H9 (cell line): ENCODE measurements at regions not wholly inside any gene's neighbourhood (a gene's known extent, or its start where the extent isn't known, plus 50 kb on each side); places are given as distances from the start of the nearest gene placed in this dataset.

Source experiments
- DNase-seq: peaks from one replicate; pipeline ENCODE4 v3.0.0-alpha.2; 2017
- H2AFZ ChIP-seq: one replicate; pipeline ENCODE4 v1.6.1; 2013; ENCODE audit warnings: mild to moderate bottlenecking, low read length, control low read depth, moderate library complexity
- H2AK5ac ChIP-seq: 2 replicates; pipeline ENCODE4 v1.6.1; 2013; ENCODE audit warnings: low read length, control low read depth, mixed read lengths; ENCODE audit not compliant: insufficient read length
- H2BK120ac ChIP-seq: one replicate; pipeline ENCODE4 v1.6.1; 2013; ENCODE audit warnings: low read depth, mild to moderate bottlenecking, low read length, control low read depth, inconsistent platforms; ENCODE audit not compliant: poor library complexity, severe bottlenecking
- H2BK12ac ChIP-seq: 2 replicates; pipeline ENCODE4 v1.6.1; 2013; ENCODE audit warnings: low read length, control low read depth, mixed read lengths, low read depth; ENCODE audit not compliant: insufficient read length
- H2BK15ac ChIP-seq: 2 replicates; pipeline ENCODE4 v1.6.1; 2013; ENCODE audit warnings: low read depth, low read length, control low read depth
- H2BK20ac ChIP-seq: one replicate; pipeline ENCODE4 v1.6.1; 2013; ENCODE audit warnings: low read depth, mild to moderate bottlenecking, low read length, control low read depth, inconsistent platforms; ENCODE audit not compliant: poor library complexity, severe bottlenecking
- H2BK5ac ChIP-seq: 2 replicates; pipeline ENCODE4 v1.6.1; 2013; ENCODE audit warnings: low read length, control low read depth, mixed read lengths; ENCODE audit not compliant: insufficient read length
- H3K14ac ChIP-seq: 2 replicates; pipeline ENCODE4 v1.6.1; 2013; ENCODE audit warnings: low read length, control low read depth; ENCODE audit not compliant: insufficient read depth
- H3K18ac ChIP-seq: 2 replicates; pipeline ENCODE4 v1.6.1; 2013; ENCODE audit warnings: low read depth, mild to moderate bottlenecking, mixed read lengths, low read length, control low read depth; ENCODE audit not compliant: insufficient read length
- H3K23ac ChIP-seq: 2 replicates; pipeline ENCODE4 v1.6.1; 2013; ENCODE audit warnings: low read length, control low read depth, mixed read lengths, low read depth; ENCODE audit not compliant: insufficient read length
- H3K23me2 ChIP-seq: 2 replicates; pipeline ENCODE4 v1.6.1; 2013; ENCODE audit warnings: low read depth, mild to moderate bottlenecking, mixed read lengths, low read length, control low read depth; ENCODE audit not compliant: insufficient read length, poor library complexity, severe bottlenecking
- H3K27ac ChIP-seq: 2 replicates; pipeline ENCODE4 v1.5.1; 2013; ENCODE audit warnings: low read length, control low read depth, mixed read lengths, low read depth; ENCODE audit not compliant: insufficient read length
- H3K27me3 ChIP-seq: 2 replicates; pipeline ENCODE4 v1.6.1; 2013; ENCODE audit warnings: low read length, control low read depth, inconsistent platforms; ENCODE audit not compliant: insufficient read depth
- H3K4ac ChIP-seq: 2 replicates; pipeline ENCODE4 v1.6.1; 2013; ENCODE audit warnings: low read depth, mild to moderate bottlenecking, control low read depth, inconsistent platforms, low read length, moderate library complexity
- H3K4me1 ChIP-seq: 2 replicates; pipeline ENCODE4 v1.6.1; 2013; ENCODE audit warnings: low read length, control low read depth, inconsistent platforms; ENCODE audit not compliant: insufficient read depth
- H3K4me2 ChIP-seq: 2 replicates; pipeline ENCODE4 v1.6.1; 2013; ENCODE audit warnings: low read length, control low read depth, mixed read lengths; ENCODE audit not compliant: insufficient read length, insufficient read depth
- H3K56ac ChIP-seq: 2 replicates; pipeline ENCODE4 v1.6.1; 2013; ENCODE audit warnings: low read depth, mild to moderate bottlenecking, mixed read lengths, low read length, control low read depth; ENCODE audit not compliant: insufficient read length
- H3K79me1 ChIP-seq: 2 replicates; pipeline ENCODE4 v1.6.1; 2013; ENCODE audit warnings: low read depth, mild to moderate bottlenecking, moderate library complexity, low read length, control low read depth, inconsistent platforms; ENCODE audit not compliant: insufficient read depth, poor library complexity, severe bottlenecking
- H3K79me2 ChIP-seq: 2 replicates; pipeline ENCODE4 v1.6.1; 2013; ENCODE audit warnings: low read length, control low read depth, inconsistent platforms; ENCODE audit not compliant: insufficient read depth
- H3K9ac ChIP-seq: 2 replicates; pipeline ENCODE4 v1.6.1; 2013; ENCODE audit warnings: low read length, control low read depth, mixed read lengths; ENCODE audit not compliant: insufficient read length; ENCODE audit errors: extremely low read depth
- H3K9me3 ChIP-seq: one replicate; pipeline ENCODE4 v1.6.1; 2013; ENCODE audit warnings: low read depth, low read length, inconsistent platforms; ENCODE audit not compliant: control insufficient read depth
- H3T11ph ChIP-seq: one replicate; pipeline ENCODE4 v1.6.1; 2013; ENCODE audit warnings: mild to moderate bottlenecking, low read length, control low read depth, inconsistent platforms
- H4K20me1 ChIP-seq: one replicate; pipeline ENCODE4 v1.6.1; 2013; ENCODE audit not compliant: control insufficient read depth, insufficient read length, insufficient read depth
- H4K5ac ChIP-seq: 2 replicates; pipeline ENCODE4 v1.6.1; 2013; ENCODE audit warnings: low read depth, mild to moderate bottlenecking, mixed read lengths, low read length, control low read depth; ENCODE audit not compliant: insufficient read length
- H4K8ac ChIP-seq: replicated peaks from 2 replicates; pipeline ENCODE4 v1.6.1; 2013; ENCODE audit warnings: low read length, control low read depth, mixed read lengths, low read depth; ENCODE audit not compliant: insufficient read length
- H4K91ac ChIP-seq: 2 replicates; pipeline ENCODE4 v1.6.1; 2013; ENCODE audit warnings: low read depth, mild to moderate bottlenecking, moderate library complexity, mixed read lengths, low read length, control low read depth; ENCODE audit not compliant: insufficient read length
- H3K27ac Mint-ChIP-seq, 3 experiments: 2 replicates in 2 of 3; 3 replicates in 1 of 3; pipeline ENCODE4 v1.8.0; 2020 to 2021; ENCODE audit warnings: mixed read lengths in 3 of 3, mild to moderate bottlenecking in 1 of 3, moderate library complexity in 1 of 3
- H3K27me3 Mint-ChIP-seq: 2 replicates; pipeline ENCODE4 v1.8.0; 2021; ENCODE audit warnings: low read depth, mild to moderate bottlenecking, moderate library complexity, mixed read lengths
- H3K36me3 Mint-ChIP-seq, 3 experiments: 2 replicates in 2 of 3; 3 replicates in 1 of 3; pipeline ENCODE4 v1.8.0; 2020 to 2021; ENCODE audit warnings: low read depth in 3 of 3, mixed read lengths in 3 of 3; ENCODE audit not compliant: insufficient read depth in 1 of 3
- H3K4me1 Mint-ChIP-seq, 2 experiments: 2 replicates each; pipeline ENCODE4 v1.8.0; 2020; ENCODE audit warnings: mixed read lengths in 2 of 2
- H3K4me3 Mint-ChIP-seq, 2 experiments: 2 replicates in 1 of 2; 3 replicates in 1 of 2; pipeline ENCODE4 v1.8.0; 2020 to 2021; ENCODE audit warnings: mild to moderate bottlenecking in 2 of 2, mixed read lengths in 2 of 2, moderate library complexity in 1 of 2
- H3K9me3 Mint-ChIP-seq, 2 experiments: 2 replicates in 1 of 2; 3 replicates in 1 of 2; pipeline ENCODE4 v1.8.0; 2020; ENCODE audit warnings: mild to moderate bottlenecking in 2 of 2, mixed read lengths in 2 of 2, moderate library complexity in 1 of 2
- WGBS: extraction: QIAGEN DNeasy Blood & Tissue Kit; methylation state at CpG from one replicate; pipeline ENCODE4 v1.1.7; 2013; ENCODE audit warnings: missing lambda C conversion rate, low lambda C conversion rate, mixed read lengths; ENCODE audit not compliant: insufficient read length; ENCODE audit errors: extremely low coverage; 5-methylcytosine and 5-hydroxymethylcytosine counted together
- TF ChIP-seq, protein P1 (sequence below): fragments of 200-600 bp; sonication (generic); conservative IDR thresholded peaks from 3 replicates; pipeline ENCODE4 v1.8.0; 2021; ENCODE audit warnings: antibody characterized with exemption, mild to moderate bottlenecking

DNA sequence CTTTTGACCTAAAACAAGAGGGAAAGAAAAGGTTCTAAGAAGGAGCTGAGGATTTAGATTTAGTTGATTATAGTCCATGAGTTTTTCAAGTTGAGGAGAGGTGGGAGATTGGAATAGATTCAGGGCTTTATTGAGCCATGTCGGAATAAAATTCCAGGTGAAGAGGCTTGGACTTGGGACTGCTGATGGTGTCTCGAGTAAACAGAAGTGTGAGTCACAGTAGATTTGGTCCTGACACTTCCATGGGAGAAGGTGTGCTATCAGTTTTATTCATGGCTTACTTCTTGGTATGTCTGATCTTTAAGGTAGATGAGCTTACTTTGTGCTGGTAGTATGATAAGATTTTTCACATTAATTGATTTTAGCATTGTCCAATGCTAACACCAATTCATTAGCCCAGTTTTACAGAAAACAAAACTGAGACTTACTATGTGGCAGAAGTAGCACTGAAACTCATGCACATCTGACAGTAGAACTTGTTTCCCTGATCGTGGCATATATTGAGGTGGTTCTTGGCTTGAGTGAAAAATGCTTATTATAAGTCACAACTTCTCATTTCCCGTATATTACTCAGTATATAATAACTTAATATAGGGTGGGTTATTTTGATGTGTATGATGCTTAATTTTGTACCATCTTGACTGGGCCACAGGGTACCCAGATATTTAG, 172.4 kb upstream of the IGF1 start:
- TF ChIP-seq, protein P1, sequence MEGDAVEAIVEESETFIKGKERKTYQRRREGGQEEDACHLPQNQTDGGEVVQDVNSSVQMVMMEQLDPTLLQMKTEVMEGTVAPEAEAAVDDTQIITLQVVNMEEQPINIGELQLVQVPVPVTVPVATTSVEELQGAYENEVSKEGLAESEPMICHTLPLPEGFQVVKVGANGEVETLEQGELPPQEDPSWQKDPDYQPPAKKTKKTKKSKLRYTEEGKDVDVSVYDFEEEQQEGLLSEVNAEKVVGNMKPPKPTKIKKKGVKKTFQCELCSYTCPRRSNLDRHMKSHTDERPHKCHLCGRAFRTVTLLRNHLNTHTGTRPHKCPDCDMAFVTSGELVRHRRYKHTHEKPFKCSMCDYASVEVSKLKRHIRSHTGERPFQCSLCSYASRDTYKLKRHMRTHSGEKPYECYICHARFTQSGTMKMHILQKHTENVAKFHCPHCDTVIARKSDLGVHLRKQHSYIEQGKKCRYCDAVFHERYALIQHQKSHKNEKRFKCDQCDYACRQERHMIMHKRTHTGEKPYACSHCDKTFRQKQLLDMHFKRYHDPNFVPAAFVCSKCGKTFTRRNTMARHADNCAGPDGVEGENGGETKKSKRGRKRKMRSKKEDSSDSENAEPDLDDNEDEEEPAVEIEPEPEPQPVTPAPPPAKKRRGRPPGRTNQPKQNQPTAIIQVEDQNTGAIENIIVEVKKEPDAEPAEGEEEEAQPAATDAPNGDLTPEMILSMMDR, result no peak
- H3K9me3 Mint-ChIP-seq, result peaks cover 9 to 10% of the 10 kb centered on the region in 2 experiments; a peak in 4 of 5 replicates
- Histone ChIP-seq H4K91ac (no peak overlapping the region), H3K4me2 (no peak overlapping the region), H3K79me1 (no peaks in the 10 kb centered on the region), H4K8ac (no peak overlapping the region), H3K18ac (no peak overlapping the region), H3K79me2 (no peaks in the 10 kb centered on the region), H3K4ac (no peak overlapping the region), H2BK12ac (no peak overlapping the region), H2BK15ac (no peak overlapping the region), H2BK120ac (no peak overlapping the region), H3K9ac (no peak overlapping the region), H3K27me3 (no peaks in the 10 kb centered on the region), H4K5ac (no peak overlapping the region), H3K14ac (no peak overlapping the region), H3K4me1 (no peaks in the 10 kb centered on the region), H2BK5ac (no peak overlapping the region), H2BK20ac (no peak overlapping the region), H2AK5ac (no peak overlapping the region), H3K23me2 (no peaks in the 10 kb centered on the region), H3K9me3 (peaks cover 9% of the 10 kb centered on the region), H3K23ac (no peak overlapping the region), H3K27ac (no peak overlapping the region), H3T11ph (no peak overlapping the region), H4K20me1 (no peaks in the 10 kb centered on the region), H2AFZ (no peak overlapping the region), H3K56ac (no peak overlapping the region)
- no peak for DNase-seq
- WGBS, result no CpG with 5 or more reads among the region's 4 CpGs
- no peak overlapping the region for H3K27ac Mint-ChIP-seq
- peaks cover 3 to 12% (median 8%) of the 10 kb centered on the region in 3 experiments; a peak in 4 of 7 replicates for H3K36me3 Mint-ChIP-seq
- H3K27me3 Mint-ChIP-seq, result no peaks in the 10 kb centered on the region
- peaks cover 2% of the 10 kb centered on the region in 2 experiments; a peak in 2 of 4 replicates for H3K4me1 Mint-ChIP-seq
- no peak overlapping the region for H3K4me3 Mint-ChIP-seq
